ENCODE measurements at regions not wholly inside any gene's neighbourhood (a gene's known extent, or its start where the extent isn't known, plus 50 kb on each side); places are given as distances from the start of the nearest gene placed in this dataset.

DNA sequence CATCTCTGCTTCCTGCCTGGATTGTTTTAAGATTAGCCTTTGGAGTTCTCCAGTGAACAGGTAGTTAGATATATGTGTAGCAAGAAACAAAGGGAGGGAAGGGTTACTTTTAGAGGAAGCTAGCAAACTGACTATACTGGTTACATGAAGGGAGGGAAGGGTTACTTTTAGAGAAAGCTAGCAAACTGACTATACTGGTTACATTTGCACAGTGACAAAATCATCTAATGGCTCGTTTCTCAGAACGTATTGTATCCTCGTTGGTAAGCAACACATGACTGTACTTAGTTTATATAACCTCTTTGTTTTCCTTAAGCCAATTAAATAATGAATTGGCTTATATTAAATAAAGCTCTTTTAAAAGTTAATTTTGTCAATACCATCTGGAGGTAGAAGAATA, 540.9 kb downstream of the EPM2A start:
- no peaks in the 10 kb centered on the region for H3F3A ChIP-seq (ENCODE audit: insufficient read depth, low read length)

DNA sequence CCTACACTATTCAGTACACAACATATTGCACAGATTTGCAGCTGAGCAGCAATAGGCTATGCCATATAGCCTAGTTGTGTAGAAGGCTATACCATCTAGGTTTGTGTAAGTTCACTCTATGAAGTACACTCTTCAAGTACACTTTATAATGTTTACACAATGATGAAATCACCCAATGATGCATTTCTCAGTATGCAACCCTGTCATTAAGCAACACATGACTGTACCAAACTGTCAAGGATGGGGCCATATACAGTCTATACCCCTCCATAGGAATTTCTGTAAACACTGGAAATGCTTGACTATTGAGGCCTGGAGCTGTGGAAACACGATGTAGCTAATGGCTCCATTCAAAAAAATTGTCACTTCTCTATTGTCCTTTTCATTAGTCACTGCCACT, 535.4 kb downstream of the EPM2A start:
- Histone ChIP-seq H3K4me2 (ENCODE audit: low read length) (no peak overlapping the region), H3K9ac (ENCODE audit: low read length) (no peak overlapping the region), H3K9me2 (ENCODE audit: low read depth, low read length) (no peaks in the 10 kb centered on the region), H2AFZ (ENCODE audit: low read length) (no peak overlapping the region), H3K4me1 (ENCODE audit: insufficient read depth, low read length, severe bottlenecking) (no peaks in the 10 kb centered on the region), H3K4me3 (ENCODE audit: low read depth, low read length, poor library complexity, severe bottlenecking) (no peak overlapping the region), H3K79me2 (ENCODE audit: insufficient read depth, low read length) (no peaks in the 10 kb centered on the region), H3K27me3 (ENCODE audit: insufficient read depth, low read length) (no peaks in the 10 kb centered on the region), H3F3A (ENCODE audit: insufficient read depth, low read length) (no peaks in the 10 kb centered on the region), H3K27ac (ENCODE audit: low read depth, low read length, poor library complexity, severe bottlenecking) (no peak overlapping the region), H3K36me3 (ENCODE audit: insufficient read depth, low read length) (no peaks in the 10 kb centered on the region), H3K9me3 (ENCODE audit: low read length) (no peaks in the 10 kb centered on the region), H4K20me1 (ENCODE audit: insufficient read depth, low read length) (no peaks in the 10 kb centered on the region)
- no peak for TF ChIP-seq EZH2 (IDR thresholded peaks at IDR 0.05; ENCODE audit: borderline replicate concordance, low read length)
- TF ChIP-seq, protein P1, sequence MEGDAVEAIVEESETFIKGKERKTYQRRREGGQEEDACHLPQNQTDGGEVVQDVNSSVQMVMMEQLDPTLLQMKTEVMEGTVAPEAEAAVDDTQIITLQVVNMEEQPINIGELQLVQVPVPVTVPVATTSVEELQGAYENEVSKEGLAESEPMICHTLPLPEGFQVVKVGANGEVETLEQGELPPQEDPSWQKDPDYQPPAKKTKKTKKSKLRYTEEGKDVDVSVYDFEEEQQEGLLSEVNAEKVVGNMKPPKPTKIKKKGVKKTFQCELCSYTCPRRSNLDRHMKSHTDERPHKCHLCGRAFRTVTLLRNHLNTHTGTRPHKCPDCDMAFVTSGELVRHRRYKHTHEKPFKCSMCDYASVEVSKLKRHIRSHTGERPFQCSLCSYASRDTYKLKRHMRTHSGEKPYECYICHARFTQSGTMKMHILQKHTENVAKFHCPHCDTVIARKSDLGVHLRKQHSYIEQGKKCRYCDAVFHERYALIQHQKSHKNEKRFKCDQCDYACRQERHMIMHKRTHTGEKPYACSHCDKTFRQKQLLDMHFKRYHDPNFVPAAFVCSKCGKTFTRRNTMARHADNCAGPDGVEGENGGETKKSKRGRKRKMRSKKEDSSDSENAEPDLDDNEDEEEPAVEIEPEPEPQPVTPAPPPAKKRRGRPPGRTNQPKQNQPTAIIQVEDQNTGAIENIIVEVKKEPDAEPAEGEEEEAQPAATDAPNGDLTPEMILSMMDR (IDR thresholded peaks at IDR 0.05; ENCODE audit: low read length) = no peak

More for the DNA sequence above, 540.9 kb downstream of the EPM2A start:
- H3K27me3 ChIP-seq (ENCODE audit: insufficient read depth, low read length) = no peaks in the 10 kb centered on the region
- no peaks in the 10 kb centered on the region for H3K9me2 ChIP-seq (ENCODE audit: low read depth, low read length)
- H3K36me3 ChIP-seq (ENCODE audit: insufficient read depth, low read length) = no peaks in the 10 kb centered on the region
- H3K79me2 ChIP-seq (ENCODE audit: insufficient read depth, low read length) = no peaks in the 10 kb centered on the region
- H3K4me3 ChIP-seq (ENCODE audit: low read depth, low read length, poor library complexity, severe bottlenecking) = no peak overlapping the region
- no peak overlapping the region for H3K9ac ChIP-seq (ENCODE audit: low read length)
- no peak overlapping the region for H3K4me2 ChIP-seq (ENCODE audit: low read length)
- no peak overlapping the region for H2AFZ ChIP-seq (ENCODE audit: low read length)
- no peak overlapping the region for H3K27ac ChIP-seq (ENCODE audit: low read depth, low read length, poor library complexity, severe bottlenecking)
- no peaks in the 10 kb centered on the region for H4K20me1 ChIP-seq (ENCODE audit: insufficient read depth, low read length)
- TF ChIP-seq, protein P1 (IDR thresholded peaks at IDR 0.05; ENCODE audit: low read length) = no peak
- no peak for TF ChIP-seq EZH2 (IDR thresholded peaks at IDR 0.05; ENCODE audit: borderline replicate concordance, low read length)
- no peaks in the 10 kb centered on the region for H3K9me3 ChIP-seq (ENCODE audit: low read length)
- no peaks in the 10 kb centered on the region for H3K4me1 ChIP-seq (ENCODE audit: insufficient read depth, low read length, severe bottlenecking)

DNA sequence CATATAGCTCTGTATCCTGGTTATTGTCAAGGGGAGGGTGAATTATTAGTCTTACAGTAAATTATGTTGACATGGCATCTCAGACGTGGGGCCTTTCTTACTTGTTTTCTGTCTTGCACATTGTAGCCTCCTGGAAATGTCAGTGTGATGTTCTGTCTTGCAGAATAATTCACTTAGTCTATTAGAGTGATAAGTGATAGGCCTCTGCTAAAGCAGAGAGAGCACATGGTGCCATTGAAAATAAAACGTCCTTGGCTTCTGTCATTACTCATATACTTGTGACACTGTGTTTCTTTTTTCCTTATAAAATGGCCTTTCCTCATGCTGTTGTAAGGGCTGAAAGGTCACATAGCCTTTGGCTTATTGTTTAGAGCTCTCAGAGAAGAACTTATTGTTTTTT, 531.0 kb downstream of the EPM2A start:
- no peaks in the 10 kb centered on the region for H3K4me1 ChIP-seq (ENCODE audit: insufficient read depth, low read length, severe bottlenecking)
- H3K36me3 ChIP-seq (ENCODE audit: insufficient read depth, low read length) = no peaks in the 10 kb centered on the region
- no peaks in the 10 kb centered on the region for H3K9me3 ChIP-seq (ENCODE audit: low read length)
- no peaks in the 10 kb centered on the region for H3K9me2 ChIP-seq (ENCODE audit: low read depth, low read length)
- no peak overlapping the region for H2AFZ ChIP-seq (ENCODE audit: low read length)
- no peak for TF ChIP-seq EZH2 (IDR thresholded peaks at IDR 0.05; ENCODE audit: borderline replicate concordance, low read length)
- TF ChIP-seq, protein P1 (IDR thresholded peaks at IDR 0.05; ENCODE audit: low read length) = no peak
- H4K20me1 ChIP-seq (ENCODE audit: insufficient read depth, low read length) = no peaks in the 10 kb centered on the region
- no peak overlapping the region for H3K4me3 ChIP-seq (ENCODE audit: low read depth, low read length, poor library complexity, severe bottlenecking)
- no peaks in the 10 kb centered on the region for H3K27me3 ChIP-seq (ENCODE audit: insufficient read depth, low read length)
- no peak overlapping the region for H3K27ac ChIP-seq (ENCODE audit: low read depth, low read length, poor library complexity, severe bottlenecking)
- no peaks in the 10 kb centered on the region for H3F3A ChIP-seq (ENCODE audit: insufficient read depth, low read length)
- H3K9ac ChIP-seq (ENCODE audit: low read length) = no peak overlapping the region
- no peaks in the 10 kb centered on the region for H3K79me2 ChIP-seq (ENCODE audit: insufficient read depth, low read length)
- no peak overlapping the region for H3K4me2 ChIP-seq (ENCODE audit: low read length)

Measured in OCI-LY1 (cell line).